Posterior vena cava (tissue), 2 donors: ENCODE measurements at regions not wholly inside any gene's neighbourhood (a gene's known extent, or its start where the extent isn't known, plus 50 kb on each side); places are given as distances from the start of the nearest gene placed in this dataset.

Experiments used
- DNase-seq: peaks from one replicate; pipeline ENCODE4 v3.0.0-alpha.2; 2020; ENCODE audit warnings: low spot score
- intact Hi-C, 2 donors: fragments of 100-400 bp; cut with DNase I; formaldehyde crosslinking; loops; one replicate each; pipeline versions ENCODE4 v1.14.1 to v1.14.2; 2022 to 2023
- donor health status: DM: yes; HTN: yes; CAD: no.
- donor health status: DM: yes; HTN: yes; CAD: no.

GRCh38 chr20:48571949-48572847 is 255.6 kb downstream of the PREX1 start:
- no peak for DNase-seq
- intact Hi-C loops, result no loop called here

- intact Hi-C loops, result no loop called here
These were observed 258.1 kb downstream of the PREX1 start for GRCh38 chr20:48569679-48570078.

GRCh38 chr20:48568520-48568919 is 259.3 kb downstream of the PREX1 start:
- intact Hi-C loops, result no loop called here
- DNase-seq, result no peak

More at GRCh38 chr20:48569679-48570078, 258.1 kb downstream of the PREX1 start:
- peak; percentile 40 for DNase-seq

GRCh38 chr20:48567145-48567544 is 260.7 kb downstream of the PREX1 start:
- peak; percentile 49 for DNase-seq
- intact Hi-C loops, result no loop called here

- no peak for DNase-seq
- intact Hi-C loops, result no loop called here
These were observed 262.7 kb downstream of the PREX1 start for GRCh38 chr20:48564982-48565539.

GRCh38 chr20:48563191-48563870 is 264.5 kb downstream of the PREX1 start:
- no peak for DNase-seq
- intact Hi-C loops, result no loop called here

- no peak for DNase-seq
- intact Hi-C loops, result no loop called here
These were observed 265.1 kb downstream of the PREX1 start for GRCh38 chr20:48562586-48563116.

- intact Hi-C loops, result no loop called here
These were observed 268.9 kb downstream of the PREX1 start for GRCh38 chr20:48558906-48559305.

GRCh38 chr20:48557380-48557779 is 270.4 kb downstream of the PREX1 start:
- intact Hi-C loops, result no loop called here
- DNase-seq, result no peak

More at GRCh38 chr20:48558906-48559305, 268.9 kb downstream of the PREX1 start:
- no peak for DNase-seq

- intact Hi-C loops, result no loop called here
- no peak for DNase-seq
These were observed 270.8 kb downstream of the PREX1 start for GRCh38 chr20:48556956-48557355.

GRCh38 chr20:48552550-48552949 is 275.2 kb downstream of the PREX1 start:
- intact Hi-C loops, result no loop called here
- DNase-seq, result no peak

GRCh38 chr20:48550814-48551213 is 277.0 kb downstream of the PREX1 start:
- DNase-seq, result no peak
- intact Hi-C loops, result no loop called here

GRCh38 chr20:48547664-48548063 is 280.1 kb downstream of the PREX1 start:
- intact Hi-C loops, result no loop called here
- no peak for DNase-seq

GRCh38 chr20:48544402-48545339 is 283.1 kb downstream of the PREX1 start:
- DNase-seq, result no peak
- intact Hi-C loops, result no loop called here

GRCh38 chr20:48541581-48542071 is 286.2 kb downstream of the PREX1 start:
- intact Hi-C loops, result no loop called here

GRCh38 chr20:48538856-48539255 is 288.9 kb downstream of the PREX1 start:
- DNase-seq, result no peak
- intact Hi-C loops, result no loop called here

More at GRCh38 chr20:48541581-48542071, 286.2 kb downstream of the PREX1 start:
- no peak for DNase-seq

GRCh38 chr20:48538058-48538825 is 289.6 kb downstream of the PREX1 start:
- intact Hi-C loops, result no loop called here
- DNase-seq, result no peak

- intact Hi-C loops, result no loop called here
- peak; percentile 28 for DNase-seq
These were observed 291.6 kb downstream of the PREX1 start for GRCh38 chr20:48536206-48536605.
